ENCODE measurements at regions not wholly inside any gene's neighbourhood (a gene's known extent, or its start where the extent isn't known, plus 50 kb on each side); places are given as distances from the start of the nearest gene placed in this dataset.

DNA sequence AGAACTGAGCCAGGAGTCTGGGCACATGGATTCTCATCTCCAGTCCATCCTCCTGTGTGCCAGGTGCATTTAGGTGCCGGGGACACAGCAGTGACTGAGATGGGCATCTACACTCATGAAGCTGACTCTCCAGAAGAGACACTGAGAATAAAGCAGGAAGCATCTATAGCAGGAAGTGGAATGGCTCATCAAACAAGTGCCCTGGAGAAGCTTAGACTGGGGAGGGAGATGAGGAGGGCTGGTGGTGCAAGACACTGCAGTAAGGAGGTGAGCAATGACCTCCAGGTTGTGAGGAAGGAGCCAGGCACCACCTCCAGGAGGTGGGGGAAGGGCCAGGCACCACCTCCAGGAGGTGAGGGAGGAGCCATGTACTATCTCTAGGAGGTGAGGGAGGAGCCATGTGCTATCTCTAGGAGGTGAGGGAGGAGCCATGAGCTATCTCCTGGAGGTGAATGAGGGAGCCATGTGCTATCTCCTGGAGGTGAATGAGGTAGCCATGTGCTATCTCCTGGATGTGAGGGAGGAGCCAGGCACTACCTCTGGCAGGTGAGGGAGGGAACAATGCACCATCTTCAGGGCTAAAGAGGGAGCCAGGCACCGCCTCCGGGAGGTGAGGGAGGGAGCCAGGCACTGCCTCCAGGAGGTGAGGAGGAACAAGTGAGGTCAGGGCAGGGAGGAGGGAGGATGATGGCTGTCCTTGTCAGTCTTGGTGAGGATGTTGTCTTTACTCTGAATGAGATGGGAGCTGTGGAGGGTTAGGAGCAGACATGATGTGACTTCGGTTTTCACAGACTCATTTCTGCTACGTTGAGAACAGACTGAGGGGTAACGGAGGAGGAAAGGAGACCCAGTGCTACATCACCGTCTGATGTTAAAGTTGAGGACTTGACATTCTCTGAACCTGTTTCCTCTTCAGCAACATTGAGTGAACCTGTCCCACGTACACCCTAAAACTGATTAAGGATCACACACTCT is 961.9 kb upstream of the TMEM132C start:
- Histone ChIP-seq H3K27ac (no peak overlapping the region), H3K27me3 (replicated peaks) (no peaks in the 10 kb centered on the region), H3K4me3 (ENCODE audit: low read depth, low read length) (no peak overlapping the region), H3K36me3 (replicated peaks) (no peaks in the 10 kb centered on the region)
- DNase-seq: no peak
- in situ Hi-C loops (cut with HindIII; ENCODE audit: low pct_ligation_motif_present, low sequenced_read_pairs): no loop called here
- TF ChIP-seq, protein P1, sequence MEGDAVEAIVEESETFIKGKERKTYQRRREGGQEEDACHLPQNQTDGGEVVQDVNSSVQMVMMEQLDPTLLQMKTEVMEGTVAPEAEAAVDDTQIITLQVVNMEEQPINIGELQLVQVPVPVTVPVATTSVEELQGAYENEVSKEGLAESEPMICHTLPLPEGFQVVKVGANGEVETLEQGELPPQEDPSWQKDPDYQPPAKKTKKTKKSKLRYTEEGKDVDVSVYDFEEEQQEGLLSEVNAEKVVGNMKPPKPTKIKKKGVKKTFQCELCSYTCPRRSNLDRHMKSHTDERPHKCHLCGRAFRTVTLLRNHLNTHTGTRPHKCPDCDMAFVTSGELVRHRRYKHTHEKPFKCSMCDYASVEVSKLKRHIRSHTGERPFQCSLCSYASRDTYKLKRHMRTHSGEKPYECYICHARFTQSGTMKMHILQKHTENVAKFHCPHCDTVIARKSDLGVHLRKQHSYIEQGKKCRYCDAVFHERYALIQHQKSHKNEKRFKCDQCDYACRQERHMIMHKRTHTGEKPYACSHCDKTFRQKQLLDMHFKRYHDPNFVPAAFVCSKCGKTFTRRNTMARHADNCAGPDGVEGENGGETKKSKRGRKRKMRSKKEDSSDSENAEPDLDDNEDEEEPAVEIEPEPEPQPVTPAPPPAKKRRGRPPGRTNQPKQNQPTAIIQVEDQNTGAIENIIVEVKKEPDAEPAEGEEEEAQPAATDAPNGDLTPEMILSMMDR (IDR thresholded peaks at IDR 0.05; ENCODE audit: low read depth, low read length, missing control alignments): no peak

DNA sequence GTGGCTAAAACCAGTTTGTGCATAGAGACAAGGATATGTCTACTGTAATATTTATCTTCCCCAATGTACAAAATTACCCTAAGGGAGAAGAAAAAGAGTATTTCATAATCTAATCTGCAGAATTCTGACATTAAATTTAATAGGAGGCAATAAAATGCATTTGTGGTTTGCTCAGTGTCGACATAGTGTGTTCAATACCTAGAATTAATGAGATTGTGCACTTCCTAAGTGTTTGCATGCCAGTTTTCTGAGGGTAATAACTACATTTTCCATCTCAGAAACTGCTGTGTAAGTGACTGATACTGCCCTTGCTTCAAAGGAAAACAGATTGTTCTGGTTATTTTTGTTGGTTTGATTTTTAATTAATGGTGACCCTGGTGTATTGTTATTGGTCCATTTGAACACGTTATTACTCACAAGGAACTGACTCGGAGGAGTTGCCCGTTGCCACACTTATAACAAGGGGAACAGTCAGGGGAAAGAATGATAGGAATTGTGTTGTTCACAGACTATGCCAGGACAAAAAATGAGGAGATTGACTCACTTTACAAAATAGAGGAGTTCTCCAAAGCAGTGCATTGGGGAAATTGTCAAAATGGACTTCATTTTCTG is 960.3 kb upstream of the TMEM132C start:
- TF ChIP-seq, protein P1 (IDR thresholded peaks at IDR 0.05; ENCODE audit: low read depth, low read length, missing control alignments): no peak
- Histone ChIP-seq H3K27ac (no peak overlapping the region), H3K36me3 (replicated peaks) (no peaks in the 10 kb centered on the region), H3K27me3 (replicated peaks) (no peaks in the 10 kb centered on the region), H3K4me3 (ENCODE audit: low read depth, low read length) (no peak overlapping the region)
- DNase-seq: no peak
- in situ Hi-C loops (cut with HindIII; ENCODE audit: low pct_ligation_motif_present, low sequenced_read_pairs): no loop called here

DNA sequence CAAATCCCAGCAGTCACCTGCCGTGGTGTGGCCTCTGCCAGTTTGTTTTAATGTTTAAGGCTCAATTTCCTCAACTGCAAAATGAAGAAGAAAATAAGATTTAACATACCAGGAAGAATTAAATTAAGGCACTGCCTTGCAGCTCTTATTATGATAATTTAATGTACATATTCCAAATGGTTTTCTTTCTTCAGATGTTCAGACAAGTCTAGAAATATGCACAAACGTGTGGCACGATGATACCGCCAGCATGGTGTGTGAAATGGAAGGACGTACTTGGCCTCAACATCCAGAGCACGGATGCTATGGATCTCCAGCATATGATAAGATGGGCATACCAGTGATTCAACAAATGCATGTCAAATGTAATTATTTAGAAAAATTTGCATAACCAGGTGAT is 959.4 kb upstream of the TMEM132C start:
- Histone ChIP-seq H3K4me3 (ENCODE audit: low read depth, low read length) (no peak overlapping the region), H3K27ac (no peak overlapping the region), H3K27me3 (replicated peaks) (no peaks in the 10 kb centered on the region), H3K36me3 (replicated peaks) (no peaks in the 10 kb centered on the region)
- in situ Hi-C loops (cut with HindIII; ENCODE audit: low pct_ligation_motif_present, low sequenced_read_pairs): no loop called here
- DNase-seq: no peak
- TF ChIP-seq, protein P1 (IDR thresholded peaks at IDR 0.05; ENCODE audit: low read depth, low read length, missing control alignments): no peak

DNA sequence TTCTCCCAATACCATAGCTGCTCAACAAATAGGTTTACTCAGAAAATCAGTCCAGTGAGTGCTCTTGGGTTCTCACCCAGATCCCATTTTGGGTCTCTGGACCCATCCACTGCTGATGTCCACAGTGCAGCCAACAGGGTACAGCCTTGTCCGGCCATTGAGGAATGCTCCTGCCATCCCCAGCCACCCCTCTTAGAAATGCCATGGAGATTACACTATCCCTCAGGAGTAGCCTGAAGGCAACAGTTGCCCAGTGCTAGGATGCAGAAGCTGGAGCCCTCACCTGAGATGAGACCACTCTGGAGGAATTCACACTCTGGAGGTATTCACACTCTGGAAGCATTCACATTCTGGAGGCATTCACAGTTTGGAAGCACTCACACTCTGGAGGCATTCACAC is 958.8 kb upstream of the TMEM132C start:
- in situ Hi-C loops (cut with HindIII; ENCODE audit: low pct_ligation_motif_present, low sequenced_read_pairs): no loop called here
- H3K36me3 ChIP-seq (replicated peaks): no peaks in the 10 kb centered on the region
- no peak overlapping the region for H3K27ac ChIP-seq
- no peak for DNase-seq
- TF ChIP-seq, protein P1 (IDR thresholded peaks at IDR 0.05; ENCODE audit: low read depth, low read length, missing control alignments): no peak
- H3K27me3 ChIP-seq (replicated peaks): no peaks in the 10 kb centered on the region
- no peak overlapping the region for H3K4me3 ChIP-seq (ENCODE audit: low read depth, low read length)

DNA sequence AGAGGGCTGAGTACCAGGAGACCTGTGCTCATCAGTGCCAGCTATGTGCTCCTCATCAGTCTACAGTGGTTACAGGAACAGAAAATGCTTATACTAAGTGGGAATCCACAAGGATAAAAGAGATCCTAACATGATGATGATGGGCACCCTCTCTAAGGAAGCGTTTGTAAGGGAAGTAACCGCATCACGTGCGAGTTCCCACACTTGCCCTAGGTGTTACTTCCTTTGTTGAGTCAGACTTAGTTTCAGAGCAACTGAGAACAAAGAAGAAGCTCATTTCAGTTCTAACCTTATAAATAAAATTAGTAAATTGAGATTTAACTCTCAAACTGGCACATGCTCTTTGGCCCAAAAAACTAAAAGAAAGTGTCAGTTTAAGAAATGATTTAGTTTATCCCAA is 956.4 kb upstream of the TMEM132C start:
- no peak for DNase-seq
- in situ Hi-C loops (cut with HindIII; ENCODE audit: low pct_ligation_motif_present, low sequenced_read_pairs): no loop called here
- H3K4me3 ChIP-seq (ENCODE audit: low read depth, low read length): no peak overlapping the region
- TF ChIP-seq, protein P1 (IDR thresholded peaks at IDR 0.05; ENCODE audit: low read depth, low read length, missing control alignments): no peak
- H3K27ac ChIP-seq: no peak overlapping the region
- H3K27me3 ChIP-seq (replicated peaks): no peaks in the 10 kb centered on the region
- no peaks in the 10 kb centered on the region for H3K36me3 ChIP-seq (replicated peaks)
